Naive B cell (primary cell): ENCODE measurements at regions not wholly inside any gene's neighbourhood (a gene's known extent, or its start where the extent isn't known, plus 50 kb on each side); places are given as distances from the start of the nearest gene placed in this dataset.
"Not testable (repeated sequence)": the region's sequence is repeated elsewhere in the genome, so short reads cannot be mapped to it uniquely, and the experiment has no call there.

ENCODE experiments used
- ATAC-seq, 2 donors: fragments of 150-1000 bp; cut with Tn5 transposase; 2 replicates each; pipeline ENCODE4 v1.10.0; 2021; ENCODE audit warnings: low read depth in 2 of 2, mild to moderate bottlenecking in 2 of 2, moderate library complexity in 2 of 2
- DNase-seq: peaks from one replicate; pipeline ENCODE4 v3.0.0; 2022
- H3K27ac Mint-ChIP-seq, 6 donors: one replicate each; pipeline ENCODE4 v1.8.0; 2020 to 2022; ENCODE audit warnings: mild to moderate bottlenecking in 6 of 6, mixed read lengths in 6 of 6, moderate library complexity in 5 of 6, inconsistent platforms in 2 of 6
- H3K27me3 Mint-ChIP-seq, 3 donors: one replicate each; pipeline ENCODE4 v1.8.0; 2021 to 2022; ENCODE audit warnings: mixed read lengths in 3 of 3, mild to moderate bottlenecking in 1 of 3
- H3K36me3 Mint-ChIP-seq, 2 donors: one replicate each; pipeline ENCODE4 v1.8.0; 2020 to 2022; ENCODE audit warnings: mixed read lengths in 2 of 2, inconsistent platforms in 1 of 2, mild to moderate bottlenecking in 1 of 2
- H3K4me1 Mint-ChIP-seq, 3 donors: one replicate each; pipeline ENCODE4 v1.8.0; 2020 to 2022; ENCODE audit warnings: mixed read lengths in 3 of 3, inconsistent platforms in 1 of 3, mild to moderate bottlenecking in 1 of 3, moderate library complexity in 1 of 3
- H3K4me3 Mint-ChIP-seq, 8 donors: one replicate each; pipeline ENCODE4 v1.8.0; 2020 to 2022; ENCODE audit warnings: mild to moderate bottlenecking in 8 of 8, mixed read lengths in 8 of 8, moderate library complexity in 8 of 8, inconsistent platforms in 2 of 8
- H3K9me3 Mint-ChIP-seq, 7 donors: one replicate each; pipeline ENCODE4 v1.8.0; 2020 to 2022; ENCODE audit warnings: mixed read lengths in 7 of 7, mild to moderate bottlenecking in 5 of 7, inconsistent platforms in 2 of 7, moderate library complexity in 1 of 7

GRCh38 chrX:8043546-8043945, 116.3 kb upstream of the PNPLA4 start:
- ATAC-seq (no peak), DNase-seq (no peak)
- peaks cover 1 to 3% (median 3%) of the 10 kb centered on the region in 3 donors for H3K4me1 Mint-ChIP-seq
- H3K27ac Mint-ChIP-seq = no peak overlapping the region
- H3K9me3 Mint-ChIP-seq = peaks cover 0 to 10% (median 8%) of the 10 kb centered on the region in 7 donors
- H3K36me3 Mint-ChIP-seq = peaks cover 0 to 5% of the 10 kb centered on the region in 2 donors
- H3K4me3 Mint-ChIP-seq = no peak overlapping the region
- H3K27me3 Mint-ChIP-seq = no peaks in the 10 kb centered on the region

- DNase-seq = no peak
- Mint-ChIP-seq H3K4me3 (no peak overlapping the region), H3K27ac (no peak overlapping the region), H3K36me3 (peaks cover 0 to 5% of the 10 kb centered on the region in 2 donors), H3K4me1 (peaks cover 5 to 6% (median 6%) of the 10 kb centered on the region in 3 donors), H3K9me3 (peaks cover 0 to 10% (median 8%) of the 10 kb centered on the region in 7 donors), H3K27me3 (no peaks in the 10 kb centered on the region)
- ATAC-seq = no peak
These were observed 115.9 kb upstream of the PNPLA4 start for GRCh38 chrX:8043121-8043520.

GRCh38 chrX:8042304-8042703, 115.1 kb upstream of the PNPLA4 start:
- ATAC-seq = no peak
- Mint-ChIP-seq H3K36me3 (peaks cover 0 to 5% of the 10 kb centered on the region in 2 donors), H3K9me3 (peaks cover 0 to 10% (median 8%) of the 10 kb centered on the region in 7 donors), H3K4me3 (no peak overlapping the region), H3K27ac (peak overlapping the region in 2 of 6 donors; percentile 24 to 39), H3K4me1 (peaks cover 13 to 14% (median 13%) of the 10 kb centered on the region in 3 donors), H3K27me3 (no peaks in the 10 kb centered on the region)
- no peak for DNase-seq

- peak overlapping the region in 1 of 6 donors; percentile 33 for H3K27ac Mint-ChIP-seq
These were observed 112.5 kb upstream of the PNPLA4 start for GRCh38 chrX:8039711-8040110.

GRCh38 chrX:8037593-8038348, 110.6 kb upstream of the PNPLA4 start:
- no peak for DNase-seq
- no peak for ATAC-seq
- Mint-ChIP-seq H3K27ac (peak overlapping the region in 2 of 6 donors; percentile 13 to 77), H3K4me1 (peaks cover 13 to 17% (median 13%) of the 10 kb centered on the region in 3 donors), H3K9me3 (no peaks in the 10 kb centered on the region), H3K36me3 (no peaks in the 10 kb centered on the region), H3K4me3 (peak overlapping the region; percentile 9 to 80 (median 62)), H3K27me3 (no peaks in the 10 kb centered on the region)

More at GRCh38 chrX:8039711-8040110, 112.5 kb upstream of the PNPLA4 start:
- not testable (repeated sequence) for H3K4me3 Mint-ChIP-seq, H3K27me3 Mint-ChIP-seq, H3K36me3 Mint-ChIP-seq, ATAC-seq, H3K9me3 Mint-ChIP-seq, DNase-seq
- peaks cover 13 to 16% (median 13%) of the 10 kb centered on the region in 3 donors for H3K4me1 Mint-ChIP-seq

GRCh38 chrX:8036914-8037313, 109.7 kb upstream of the PNPLA4 start:
- Mint-ChIP-seq H3K27me3 (no peaks in the 10 kb centered on the region), H3K36me3 (no peaks in the 10 kb centered on the region), H3K4me1 (peaks cover 13 to 17% (median 13%) of the 10 kb centered on the region in 3 donors), H3K27ac (no peak overlapping the region), H3K9me3 (no peaks in the 10 kb centered on the region), H3K4me3 (no peak overlapping the region)
- DNase-seq (no peak), ATAC-seq (no peak)

GRCh38 chrX:8034058-8034457, 106.8 kb upstream of the PNPLA4 start:
- Mint-ChIP-seq H3K27me3 (no peaks in the 10 kb centered on the region), H3K27ac (peak overlapping the region in 1 of 6 donors; percentile 31), H3K9me3 (peaks cover 0 to 3% (median 0%) of the 10 kb centered on the region in 7 donors), H3K4me3 (no peak overlapping the region), H3K36me3 (no peaks in the 10 kb centered on the region), H3K4me1 (peaks cover 13 to 15% (median 13%) of the 10 kb centered on the region in 3 donors)
- DNase-seq = no peak
- ATAC-seq = no peak

- DNase-seq (no peak), ATAC-seq (no peak)
- Mint-ChIP-seq H3K9me3 (peaks cover 0 to 3% (median 0%) of the 10 kb centered on the region in 7 donors), H3K27me3 (no peaks in the 10 kb centered on the region), H3K36me3 (no peaks in the 10 kb centered on the region), H3K4me1 (peaks cover 8 to 13% (median 8%) of the 10 kb centered on the region in 3 donors), H3K27ac (peak overlapping the region in 1 of 6 donors; percentile 53), H3K4me3 (no peak overlapping the region)
These were observed 106.0 kb upstream of the PNPLA4 start for GRCh38 chrX:8033175-8033574.

GRCh38 chrX:8030361-8030760, 103.1 kb upstream of the PNPLA4 start:
- ATAC-seq (no peak), DNase-seq (no peak)
- H3K9me3 Mint-ChIP-seq = peaks cover 0 to 8% (median 3%) of the 10 kb centered on the region in 7 donors
- H3K36me3 Mint-ChIP-seq = peaks cover 0 to 9% of the 10 kb centered on the region in 2 donors
- H3K27ac Mint-ChIP-seq = no peak overlapping the region
- H3K27me3 Mint-ChIP-seq = no peaks in the 10 kb centered on the region
- no peak overlapping the region for H3K4me3 Mint-ChIP-seq
- peaks cover 0 to 3% (median 0%) of the 10 kb centered on the region in 3 donors for H3K4me1 Mint-ChIP-seq

GRCh38 chrX:8027827-8028226, 100.6 kb upstream of the PNPLA4 start:
- H3K36me3 Mint-ChIP-seq = peaks cover 0 to 9% of the 10 kb centered on the region in 2 donors
- H3K4me1 Mint-ChIP-seq = peaks cover 0 to 1% (median 0%) of the 10 kb centered on the region in 3 donors
- DNase-seq (no peak), ATAC-seq (no peak)
- peak overlapping the region in 1 of 6 donors; percentile 59 for H3K27ac Mint-ChIP-seq
- no peak overlapping the region for H3K4me3 Mint-ChIP-seq
- H3K27me3 Mint-ChIP-seq = no peaks in the 10 kb centered on the region
- peaks cover 0 to 8% (median 3%) of the 10 kb centered on the region in 7 donors for H3K9me3 Mint-ChIP-seq

GRCh38 chrX:8025705-8026104, 98.5 kb upstream of the PNPLA4 start:
- Mint-ChIP-seq H3K27me3 (no peaks in the 10 kb centered on the region), H3K36me3 (peaks cover 4 to 9% of the 10 kb centered on the region in 2 donors), H3K9me3 (peaks cover 0 to 8% (median 3%) of the 10 kb centered on the region in 7 donors), H3K4me1 (peaks cover 0 to 1% (median 0%) of the 10 kb centered on the region in 3 donors), H3K4me3 (no peak overlapping the region), H3K27ac (no peak overlapping the region)
- no peak for DNase-seq
- ATAC-seq = no peak

- ATAC-seq (no peak), DNase-seq (no peak)
- Mint-ChIP-seq H3K4me3 (no peak overlapping the region), H3K36me3 (peaks cover 0 to 4% of the 10 kb centered on the region in 2 donors), H3K4me1 (no peaks in the 10 kb centered on the region), H3K27ac (peak overlapping the region in 1 of 6 donors; percentile 15), H3K27me3 (no peaks in the 10 kb centered on the region), H3K9me3 (peaks cover 0 to 2% (median 0%) of the 10 kb centered on the region in 7 donors)
These were observed 91.7 kb upstream of the PNPLA4 start for GRCh38 chrX:8018934-8019333.

- Mint-ChIP-seq H3K36me3 (no peaks in the 10 kb centered on the region), H3K27ac (no peak overlapping the region), H3K9me3 (no peaks in the 10 kb centered on the region), H3K4me3 (no peak overlapping the region), H3K4me1 (no peaks in the 10 kb centered on the region), H3K27me3 (no peaks in the 10 kb centered on the region)
- ATAC-seq (no peak), DNase-seq (no peak)
These were observed 82.9 kb upstream of the PNPLA4 start for GRCh38 chrX:8010105-8010504.

- ATAC-seq (no peak), DNase-seq (no peak)
- no peaks in the 10 kb centered on the region for H3K27me3 Mint-ChIP-seq
- H3K27ac Mint-ChIP-seq = no peak overlapping the region
- H3K4me3 Mint-ChIP-seq = no peak overlapping the region
- H3K4me1 Mint-ChIP-seq = no peaks in the 10 kb centered on the region
- H3K36me3 Mint-ChIP-seq = peaks cover 0 to 4% of the 10 kb centered on the region in 2 donors
- peaks cover 0 to 8% (median 0%) of the 10 kb centered on the region in 7 donors for H3K9me3 Mint-ChIP-seq
These were observed 78.6 kb upstream of the PNPLA4 start for GRCh38 chrX:8005678-8006347.
